GM23248 (cell line): ENCODE measurements at regions not wholly inside any gene's neighbourhood (a gene's known extent, or its start where the extent isn't known, plus 50 kb on each side); places are given as distances from the start of the nearest gene placed in this dataset.

Experiments used
- EZH2 ChIP-seq: fragments of 200-600 bp; sonication (generic); IDR thresholded peaks from 2 replicates; pipeline ENCODE4 v1.6.1; 2018; ENCODE audit warnings: antibody characterized with exemption, mild to moderate bottlenecking; ENCODE audit not compliant: insufficient read depth, poor library complexity, severe bottlenecking
- EZH2phosphoT487 ChIP-seq: fragments of 200-600 bp; sonication (generic); IDR thresholded peaks from 2 replicates; pipeline ENCODE4 v1.6.1; 2018; ENCODE audit warnings: antibody characterized with exemption, moderate library complexity, mild to moderate bottlenecking, low read depth; ENCODE audit not compliant: insufficient read depth

GRCh38 chr4:184934961-184935360 is 83.3 kb upstream of the HELT start:
- TF ChIP-seq EZH2phosphoT487 = no peak
- no peak for TF ChIP-seq EZH2
